Fibroblast of pulmonary artery (primary cell): ENCODE measurements at regions not wholly inside any gene's neighbourhood (a gene's known extent, or its start where the extent isn't known, plus 50 kb on each side); places are given as distances from the start of the nearest gene placed in this dataset.

ENCODE experiments used
- DNase-seq: peaks from one replicate; pipeline ENCODE4 v3.0.0-alpha.2; 2010; ENCODE audit warnings: low read depth
- H3K4me3 ChIP-seq: replicated peaks from 2 replicates; pipeline ENCODE4 v1.5.1; 2011; ENCODE audit warnings: low read depth, mild to moderate bottlenecking, control low read depth, low read length, moderate library complexity
- TF ChIP-seq, protein P1 (sequence below): IDR thresholded peaks from 2 replicates; pipeline ENCODE4 v1.5.1; 2011; ENCODE audit warnings: mild to moderate bottlenecking, control low read depth, low read length, inconsistent platforms; ENCODE audit errors: missing control alignments

DNA sequence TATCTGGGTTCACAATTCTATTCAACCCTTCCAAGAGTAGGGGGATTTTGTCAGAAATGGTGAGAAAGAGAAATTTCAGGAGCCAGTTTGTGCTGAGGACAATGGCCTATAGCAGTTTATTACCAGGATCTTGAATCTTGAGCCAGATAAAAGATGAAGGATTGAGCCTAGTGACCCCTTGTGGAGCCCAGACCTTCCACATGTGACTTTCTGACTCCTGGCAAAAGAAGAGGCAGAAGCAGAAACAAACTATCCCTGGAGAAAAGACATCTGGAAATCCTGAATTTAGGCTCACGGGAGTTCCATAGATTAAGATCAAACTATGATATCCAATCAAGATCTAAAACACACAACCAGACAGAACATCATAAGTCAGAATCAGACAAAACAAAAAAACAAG is 60.9 kb upstream of the CHRM2 start:
- DNase-seq: no peak
- H3K4me3 ChIP-seq: no peak overlapping the region
- TF ChIP-seq, protein P1, sequence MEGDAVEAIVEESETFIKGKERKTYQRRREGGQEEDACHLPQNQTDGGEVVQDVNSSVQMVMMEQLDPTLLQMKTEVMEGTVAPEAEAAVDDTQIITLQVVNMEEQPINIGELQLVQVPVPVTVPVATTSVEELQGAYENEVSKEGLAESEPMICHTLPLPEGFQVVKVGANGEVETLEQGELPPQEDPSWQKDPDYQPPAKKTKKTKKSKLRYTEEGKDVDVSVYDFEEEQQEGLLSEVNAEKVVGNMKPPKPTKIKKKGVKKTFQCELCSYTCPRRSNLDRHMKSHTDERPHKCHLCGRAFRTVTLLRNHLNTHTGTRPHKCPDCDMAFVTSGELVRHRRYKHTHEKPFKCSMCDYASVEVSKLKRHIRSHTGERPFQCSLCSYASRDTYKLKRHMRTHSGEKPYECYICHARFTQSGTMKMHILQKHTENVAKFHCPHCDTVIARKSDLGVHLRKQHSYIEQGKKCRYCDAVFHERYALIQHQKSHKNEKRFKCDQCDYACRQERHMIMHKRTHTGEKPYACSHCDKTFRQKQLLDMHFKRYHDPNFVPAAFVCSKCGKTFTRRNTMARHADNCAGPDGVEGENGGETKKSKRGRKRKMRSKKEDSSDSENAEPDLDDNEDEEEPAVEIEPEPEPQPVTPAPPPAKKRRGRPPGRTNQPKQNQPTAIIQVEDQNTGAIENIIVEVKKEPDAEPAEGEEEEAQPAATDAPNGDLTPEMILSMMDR: no peak

DNA sequence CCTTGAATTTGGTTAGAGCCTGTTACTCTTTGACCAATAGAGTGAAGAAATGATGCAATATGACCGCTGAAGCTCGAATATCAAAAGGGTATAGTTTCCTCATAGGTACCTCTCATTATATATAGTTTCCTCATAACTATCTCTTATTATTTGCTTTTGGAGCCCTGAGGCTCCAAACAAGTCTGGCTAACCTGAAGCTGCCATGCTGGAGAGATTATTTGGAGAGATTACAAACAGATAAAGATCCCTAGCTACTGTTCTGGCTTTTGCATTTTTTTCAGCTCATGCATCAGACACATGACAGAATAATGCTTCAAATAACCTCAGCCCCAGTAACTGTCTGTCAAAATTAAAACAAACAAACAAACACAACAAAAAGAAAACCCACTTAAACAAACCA is 65.4 kb upstream of the CHRM2 start:
- H3K4me3 ChIP-seq: no peak overlapping the region
- no peak for DNase-seq
- TF ChIP-seq, protein P1: no peak

DNA sequence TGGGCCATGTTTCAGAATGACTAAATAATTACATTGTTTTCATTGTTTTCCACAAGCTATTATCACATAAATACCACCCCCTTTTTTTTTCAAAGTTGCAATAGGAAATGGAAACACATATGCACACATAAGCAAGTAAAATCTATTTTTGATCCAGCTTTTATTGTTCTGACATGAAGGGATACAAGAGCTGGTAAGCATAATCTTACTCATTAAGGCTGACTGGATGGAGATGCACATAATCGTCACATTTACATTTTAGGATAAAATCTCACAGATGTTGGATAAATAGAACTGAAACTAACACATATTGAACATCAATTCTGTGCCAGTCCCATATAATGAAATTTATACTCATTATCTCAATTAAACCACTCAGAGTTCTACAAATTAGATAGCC is 84.5 kb upstream of the CHRM2 start:
- TF ChIP-seq, protein P1: no peak
- DNase-seq: no peak

DNA sequence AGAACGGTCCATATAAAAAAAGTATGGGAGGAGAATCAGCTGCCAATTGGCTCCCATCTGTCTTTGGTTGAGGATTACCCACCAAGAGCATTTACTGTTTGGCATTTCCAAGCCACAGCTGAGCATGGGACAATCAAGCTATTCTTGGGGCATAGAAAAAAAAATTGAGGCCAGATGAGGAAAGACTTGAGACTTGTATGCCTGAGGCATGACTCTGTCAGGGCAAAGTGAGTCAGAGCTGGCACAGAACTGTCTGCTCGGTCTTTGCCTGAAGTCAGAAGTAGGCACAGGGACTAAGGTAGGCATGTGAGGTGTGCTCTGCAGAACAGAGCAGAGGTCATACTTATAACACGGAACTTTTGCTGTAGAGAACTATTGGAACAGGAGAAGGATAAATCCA is 126.5 kb upstream of the CHRM2 start:
- TF ChIP-seq, protein P1: no peak
- H3K4me3 ChIP-seq: no peak overlapping the region
- DNase-seq: no peak

More for the DNA sequence above, 84.5 kb upstream of the CHRM2 start:
- no peak overlapping the region for H3K4me3 ChIP-seq

DNA sequence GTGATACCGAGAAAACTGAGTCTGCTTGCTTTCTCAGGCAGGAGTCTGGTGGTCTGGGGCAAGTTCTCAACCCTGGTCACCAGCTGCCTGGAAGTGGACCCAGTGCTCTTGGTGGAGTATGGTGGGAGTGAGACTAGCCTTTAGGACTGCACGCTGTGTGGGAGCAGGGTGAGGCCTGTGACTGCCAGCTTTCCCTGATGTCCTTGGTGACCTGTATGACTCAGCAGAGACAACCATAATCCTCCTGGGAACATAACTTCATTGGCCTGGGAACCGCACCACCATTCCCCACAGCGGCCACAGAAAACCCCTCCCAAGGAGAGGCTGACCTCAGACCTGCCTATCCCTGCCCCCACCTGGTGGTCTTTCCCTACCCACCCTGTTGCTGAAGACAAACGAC is 139.5 kb upstream of the CHRM2 start:
- H3K4me3 ChIP-seq: no peak overlapping the region
- no peak for DNase-seq
- TF ChIP-seq, protein P1: no peak

DNA sequence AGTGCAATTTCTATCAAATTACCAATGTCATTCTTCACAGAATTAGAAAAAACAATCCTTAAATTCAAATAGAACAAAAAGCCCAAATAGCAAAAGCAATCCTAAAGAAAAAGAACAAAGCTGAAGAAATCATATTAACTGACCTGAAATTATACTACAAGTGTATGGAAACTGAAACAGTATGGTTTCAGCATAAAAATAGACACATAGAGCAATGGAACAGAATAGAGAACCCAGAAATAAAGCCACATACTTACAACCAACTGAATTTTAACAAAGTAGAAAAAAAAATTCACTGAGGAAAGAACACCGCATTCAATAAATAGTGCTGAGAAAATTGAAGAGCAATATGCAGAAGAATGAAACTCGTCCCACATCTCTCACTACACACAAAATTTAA is 142.0 kb upstream of the CHRM2 start:
- TF ChIP-seq, protein P1: no peak
- no peak overlapping the region for H3K4me3 ChIP-seq
- DNase-seq: no peak

DNA sequence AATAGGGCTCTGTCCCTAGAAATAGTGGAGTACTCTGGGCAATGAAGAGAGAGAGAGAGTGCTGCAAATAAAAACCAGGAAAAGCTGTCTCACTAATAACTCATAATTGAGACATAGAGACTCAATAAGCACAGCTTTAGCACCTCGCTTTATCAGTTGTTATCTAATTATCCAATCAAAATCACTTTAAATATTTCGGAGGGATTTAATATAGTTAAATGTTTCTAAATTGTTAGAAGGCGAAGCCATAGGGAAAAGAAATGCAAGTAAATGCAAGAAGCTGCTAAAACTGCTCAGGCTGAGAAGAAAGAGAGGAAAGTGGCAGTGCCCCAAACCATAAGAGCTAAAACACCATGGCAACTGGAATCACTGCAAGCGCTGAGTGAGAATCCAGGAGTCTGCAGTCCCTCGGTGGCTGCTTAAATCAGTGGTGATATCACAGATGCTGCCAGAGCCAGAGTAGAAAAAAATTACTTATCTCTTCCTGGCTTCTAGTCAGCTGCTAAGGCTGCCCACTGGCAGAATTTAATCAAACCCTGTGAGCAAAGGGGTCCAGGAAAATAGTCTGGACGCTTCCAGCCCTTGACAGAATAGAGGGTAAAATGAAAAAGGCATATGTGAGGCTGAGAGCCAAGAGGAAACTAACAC is 150.4 kb upstream of the CHRM2 start:
- no peak overlapping the region for H3K4me3 ChIP-seq
- TF ChIP-seq, protein P1: no peak
- no peak for DNase-seq
